Caco-2 (cell line): ENCODE measurements at regions not wholly inside any gene's neighbourhood (a gene's known extent, or its start where the extent isn't known, plus 50 kb on each side); places are given as distances from the start of the nearest gene placed in this dataset.

Experiments
- BruUV-seq: library from RNA; stranded (reverse); fragments of 400-500 nt; replicated peaks from 2 replicates; lab custom pipeline; 2021; lab: Mats Ljungman, UMichigan
- CTCF ChIA-PET: fragments of 300-600 bp; sonication (Branson Sonifier 250); formaldehyde crosslinking; loops from one replicate; lab custom pipeline; 2022; ENCODE audit warnings: antibody characterized with exemption; lab: Charles Lee
- POLR2A ChIA-PET: fragments of 300-600 bp; sonication (Branson Sonifier 250); formaldehyde crosslinking; loops from one replicate; lab custom pipeline; 2022; ENCODE audit warnings: antibody characterized with exemption; lab: Charles Lee
- DNase-seq, 2 experiments: peaks; one replicate each; pipeline versions ENCODE4 v3.0.0 to v3.0.0-alpha.2; 2020 to 2022
- H3K27me3 ChIP-seq: replicated peaks from 2 replicates; pipeline ENCODE4 v1.6.0; 2011; ENCODE audit warnings: low read length; ENCODE audit not compliant: control insufficient read depth, insufficient read depth
- H3K36me3 ChIP-seq: 2 replicates; pipeline ENCODE4 v1.5.1; 2011; ENCODE audit warnings: low read length; ENCODE audit not compliant: control insufficient read depth, insufficient read depth
- H3K4me1 ChIP-seq: fragments of 250-450 bp; sonication (Bioruptor Pico); 2 replicates; pipeline ENCODE4 v1.5.1; 2020; ENCODE audit warnings: mild to moderate bottlenecking
- H3K4me3 ChIP-seq: 2 replicates; pipeline ENCODE4 v1.5.1; 2011; ENCODE audit warnings: low read depth, mild to moderate bottlenecking, control low read depth, low read length
- H3K9me3 ChIP-seq: fragments of 250-450 bp; sonication (Bioruptor Pico); 2 replicates; pipeline ENCODE4 v1.5.1; 2020; ENCODE audit warnings: mild to moderate bottlenecking, moderate library complexity
- H3K27ac Mint-ChIP-seq: one replicate; pipeline ENCODE4 v1.8.0; 2022; ENCODE audit warnings: mixed read lengths; ENCODE audit not compliant: unreplicated experiment
- H3K27me3 Mint-ChIP-seq: one replicate; pipeline ENCODE4 v1.8.0; 2022; ENCODE audit warnings: mixed read lengths; ENCODE audit not compliant: insufficient read depth, unreplicated experiment
- H3K36me3 Mint-ChIP-seq: one replicate; pipeline ENCODE4 v1.8.0; 2022; ENCODE audit warnings: mild to moderate bottlenecking, mixed read lengths; ENCODE audit not compliant: insufficient read depth, unreplicated experiment
- H3K4me1 Mint-ChIP-seq: one replicate; pipeline ENCODE4 v1.8.0; 2022; ENCODE audit warnings: low read depth, mixed read lengths; ENCODE audit not compliant: unreplicated experiment
- H3K4me3 Mint-ChIP-seq: one replicate; pipeline ENCODE4 v1.8.0; 2022; ENCODE audit warnings: mild to moderate bottlenecking, moderate library complexity, mixed read lengths; ENCODE audit not compliant: unreplicated experiment
- H3K9me3 Mint-ChIP-seq: one replicate; pipeline ENCODE4 v1.8.0; 2022; ENCODE audit warnings: mixed read lengths; ENCODE audit not compliant: unreplicated experiment
- intact Hi-C: fragments of 100-400 bp; cut with micrococcal nuclease; formaldehyde crosslinking; loops from one replicate; pipeline ENCODE4 v1.10.0; 2022; ENCODE audit not compliant: unreplicated experiment
- TF ChIP-seq, protein P1 (sequence below), 2 experiments: fragments of 200-600 bp in 1 of 2; IDR thresholded peaks; 1 replicate in 1 of 2; 2 replicates in 1 of 2; pipeline versions ENCODE4 v1.5.1 to v1.8.0; 2011 to 2022; ENCODE audit warnings: antibody characterized with exemption in 1 of 2, control low read depth in 1 of 2, inconsistent platforms in 1 of 2, low read depth in 1 of 2, low read length in 1 of 2, mild to moderate bottlenecking in 1 of 2, moderate library complexity in 1 of 2; ENCODE audit not compliant: insufficient read depth in 1 of 2, severe bottlenecking in 1 of 2, unreplicated experiment in 1 of 2

- Mint-ChIP-seq H3K27me3 (no peaks in the 10 kb centered on the region), H3K36me3 (peaks cover 32% of the 10 kb centered on the region), H3K4me3 (no peak overlapping the region), H3K27ac (no peak overlapping the region), H3K4me1 (peaks cover 20% of the 10 kb centered on the region), H3K9me3 (no peaks in the 10 kb centered on the region)
- Histone ChIP-seq H3K36me3 (peaks cover 4% of the 10 kb centered on the region), H3K27me3 (no peaks in the 10 kb centered on the region), H3K4me1 (peaks cover 8% of the 10 kb centered on the region; the same call in 1 of the 2 replicates), H3K4me3 (no peak overlapping the region), H3K9me3 (no peaks in the 10 kb centered on the region)
- DNase-seq, result no peak
- BruUV-seq, result no TSS peak
- CTCF ChIA-PET, result no interaction called here
- intact Hi-C loops, result no loop called here
- TF ChIP-seq, protein P1, sequence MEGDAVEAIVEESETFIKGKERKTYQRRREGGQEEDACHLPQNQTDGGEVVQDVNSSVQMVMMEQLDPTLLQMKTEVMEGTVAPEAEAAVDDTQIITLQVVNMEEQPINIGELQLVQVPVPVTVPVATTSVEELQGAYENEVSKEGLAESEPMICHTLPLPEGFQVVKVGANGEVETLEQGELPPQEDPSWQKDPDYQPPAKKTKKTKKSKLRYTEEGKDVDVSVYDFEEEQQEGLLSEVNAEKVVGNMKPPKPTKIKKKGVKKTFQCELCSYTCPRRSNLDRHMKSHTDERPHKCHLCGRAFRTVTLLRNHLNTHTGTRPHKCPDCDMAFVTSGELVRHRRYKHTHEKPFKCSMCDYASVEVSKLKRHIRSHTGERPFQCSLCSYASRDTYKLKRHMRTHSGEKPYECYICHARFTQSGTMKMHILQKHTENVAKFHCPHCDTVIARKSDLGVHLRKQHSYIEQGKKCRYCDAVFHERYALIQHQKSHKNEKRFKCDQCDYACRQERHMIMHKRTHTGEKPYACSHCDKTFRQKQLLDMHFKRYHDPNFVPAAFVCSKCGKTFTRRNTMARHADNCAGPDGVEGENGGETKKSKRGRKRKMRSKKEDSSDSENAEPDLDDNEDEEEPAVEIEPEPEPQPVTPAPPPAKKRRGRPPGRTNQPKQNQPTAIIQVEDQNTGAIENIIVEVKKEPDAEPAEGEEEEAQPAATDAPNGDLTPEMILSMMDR (IDR thresholded peaks at IDR 0.05; ENCODE audit: insufficient read depth in 1 of 2, low read depth in 1 of 2, low read length in 1 of 2, severe bottlenecking in 1 of 2, unreplicated experiment in 1 of 2), result no peak
- POLR2A ChIA-PET, result no interaction called here
Measured at GRCh38 chr15:62584301-62585235, 419.5 kb upstream of the C2CD4B start.

DNA sequence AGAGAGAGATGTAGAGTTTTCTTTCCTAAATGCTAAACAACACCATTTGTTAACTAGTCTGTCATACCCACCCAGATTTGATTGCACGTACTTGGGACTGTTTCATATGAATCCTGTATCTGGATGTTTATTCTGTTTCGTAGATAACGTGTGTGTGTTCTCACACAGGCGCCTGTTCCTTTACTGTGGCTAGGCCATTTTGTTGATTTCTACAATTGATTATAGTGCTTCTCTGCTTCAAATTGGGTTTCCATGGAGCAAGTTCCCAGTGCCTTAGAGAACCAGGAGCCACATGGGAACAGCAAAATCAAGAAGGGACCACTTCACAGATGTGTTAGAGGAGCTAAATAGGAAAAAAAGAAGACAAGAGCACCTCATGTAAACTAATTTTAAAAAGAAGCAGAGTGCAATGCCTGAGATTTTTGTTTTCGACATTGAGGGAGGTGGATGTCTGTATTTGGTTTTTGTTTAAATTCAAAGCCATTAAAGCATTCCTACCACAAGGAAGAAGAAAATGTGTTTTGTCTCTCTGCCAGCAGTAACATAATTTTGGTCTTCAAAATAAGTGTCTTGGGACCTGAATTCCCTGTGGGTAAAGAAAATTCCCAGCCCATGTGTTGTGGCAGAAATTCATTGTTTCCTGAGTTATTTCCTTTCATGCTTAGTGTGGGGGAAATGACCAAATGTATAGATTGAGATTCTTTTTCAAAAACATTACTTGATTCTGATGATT is 424.0 kb upstream of the C2CD4B start:
- H3K4me3 Mint-ChIP-seq, result no peak overlapping the region

More for the DNA sequence above, 424.0 kb upstream of the C2CD4B start:
- H3K9me3 Mint-ChIP-seq, result no peaks in the 10 kb centered on the region
- intact Hi-C loops, result no loop called here
- no peaks in the 10 kb centered on the region for H3K27me3 Mint-ChIP-seq
- H3K9me3 ChIP-seq, result no peaks in the 10 kb centered on the region
- CTCF ChIA-PET, result no interaction called here
- H3K4me1 Mint-ChIP-seq, result peaks cover 35% of the 10 kb centered on the region
- H3K36me3 ChIP-seq, result peaks cover 2% of the 10 kb centered on the region; the same call in 1 of the 2 replicates
- peaks cover 44% of the 10 kb centered on the region for H3K36me3 Mint-ChIP-seq
- no TSS peak for BruUV-seq
- H3K27ac Mint-ChIP-seq, result no peak overlapping the region
- no peak for DNase-seq
- H3K4me1 ChIP-seq, result peaks cover 37% of the 10 kb centered on the region
- no peak overlapping the region for H3K4me3 ChIP-seq
- TF ChIP-seq, protein P1 (IDR thresholded peaks at IDR 0.05; ENCODE audit: insufficient read depth in 1 of 2, low read depth in 1 of 2, low read length in 1 of 2, severe bottlenecking in 1 of 2, unreplicated experiment in 1 of 2), result no peak
- POLR2A ChIA-PET, result no interaction called here
- no peaks in the 10 kb centered on the region for H3K27me3 ChIP-seq
